Vagina (tissue), 2 donors: ENCODE measurements at regions not wholly inside any gene's neighbourhood (a gene's known extent, or its start where the extent isn't known, plus 50 kb on each side); places are given as distances from the start of the nearest gene placed in this dataset.

Experiments
- POLR2AphosphoS5 ChIP-seq, 2 donors: sonication (generic); formaldehyde crosslinking; IDR thresholded peaks; one replicate each; pipeline ENCODE4 v1.9.0; 2017; ENCODE audit warnings: antibody characterized with exemption in 2 of 2, mild to moderate bottlenecking in 2 of 2, low read depth in 1 of 2; ENCODE audit not compliant: insufficient read depth in 1 of 2
- TF ChIP-seq, protein P1 (sequence below), 3 experiments: fragments of 450-650 bp in 2 of 3; fragments of 200-600 bp in 1 of 3; sonication (generic) in 1 of 3; IDR thresholded peaks; one replicate each; pipeline ENCODE4 v1.5.1; 2017 to 2019; ENCODE audit warnings: antibody characterized with exemption in 3 of 3, mild to moderate bottlenecking in 2 of 3, moderate library complexity in 2 of 3

DNA sequence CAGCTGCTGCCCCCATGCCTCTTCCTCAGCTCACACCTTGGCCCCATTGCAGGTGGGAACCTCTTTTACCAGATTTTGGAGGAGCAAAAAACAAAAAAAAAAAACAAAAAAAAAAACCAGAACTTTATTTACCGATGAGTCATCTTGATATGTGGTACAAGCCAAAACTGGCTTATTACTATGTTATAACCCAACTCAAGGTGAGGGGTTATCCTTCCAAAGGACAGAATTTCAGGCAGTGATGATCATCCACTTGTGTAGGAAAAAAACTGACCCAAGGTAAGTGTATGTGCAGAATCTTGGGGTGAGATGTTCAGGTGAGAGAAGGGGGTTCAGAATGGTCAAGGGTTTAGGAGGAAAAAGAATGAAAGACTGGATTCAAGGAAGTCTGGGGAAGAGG is 142.6 kb upstream of the FST start:
- TF ChIP-seq, protein P1, sequence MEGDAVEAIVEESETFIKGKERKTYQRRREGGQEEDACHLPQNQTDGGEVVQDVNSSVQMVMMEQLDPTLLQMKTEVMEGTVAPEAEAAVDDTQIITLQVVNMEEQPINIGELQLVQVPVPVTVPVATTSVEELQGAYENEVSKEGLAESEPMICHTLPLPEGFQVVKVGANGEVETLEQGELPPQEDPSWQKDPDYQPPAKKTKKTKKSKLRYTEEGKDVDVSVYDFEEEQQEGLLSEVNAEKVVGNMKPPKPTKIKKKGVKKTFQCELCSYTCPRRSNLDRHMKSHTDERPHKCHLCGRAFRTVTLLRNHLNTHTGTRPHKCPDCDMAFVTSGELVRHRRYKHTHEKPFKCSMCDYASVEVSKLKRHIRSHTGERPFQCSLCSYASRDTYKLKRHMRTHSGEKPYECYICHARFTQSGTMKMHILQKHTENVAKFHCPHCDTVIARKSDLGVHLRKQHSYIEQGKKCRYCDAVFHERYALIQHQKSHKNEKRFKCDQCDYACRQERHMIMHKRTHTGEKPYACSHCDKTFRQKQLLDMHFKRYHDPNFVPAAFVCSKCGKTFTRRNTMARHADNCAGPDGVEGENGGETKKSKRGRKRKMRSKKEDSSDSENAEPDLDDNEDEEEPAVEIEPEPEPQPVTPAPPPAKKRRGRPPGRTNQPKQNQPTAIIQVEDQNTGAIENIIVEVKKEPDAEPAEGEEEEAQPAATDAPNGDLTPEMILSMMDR (IDR thresholded peaks at IDR 0.05): no peak
- no peak for TF ChIP-seq POLR2AphosphoS5 (IDR thresholded peaks at IDR 0.05; ENCODE audit: insufficient read depth in 1 of 2, low read depth in 1 of 2)
